IMR-90 (cell line): ENCODE measurements at regions not wholly inside any gene's neighbourhood (a gene's known extent, or its start where the extent isn't known, plus 50 kb on each side); places are given as distances from the start of the nearest gene placed in this dataset.
A peak's percentile ranks its signal among the peaks of the same experiment; 100 is the strongest.

Experiments used
- ATAC-seq: fragments of 200-7000 bp; cut with Tn5 transposase; 2 replicates; pipeline ENCODE4 v1.9.1; 2020; ENCODE audit warnings: low read depth, mild to moderate bottlenecking, moderate library complexity
- BruUV-seq: library from RNA; stranded (reverse); fragments of 400-500 nt; replicated peaks from 2 replicates; lab custom pipeline; 2021; lab: Mats Ljungman, UMichigan
- CTCF ChIA-PET: fragments of 300-600 bp; formaldehyde crosslinking; extraction: SDS; loops from one replicate; lab custom pipeline; 2021; ENCODE audit warnings: antibody characterized with exemption; lab: Yijun Ruan, JAX
- POLR2A ChIA-PET: fragments of 300-600 bp; sonication (Branson Sonifier 250); formaldehyde crosslinking; loops from one replicate; lab custom pipeline; 2022; ENCODE audit warnings: antibody characterized with exemption; ENCODE audit not compliant: unreplicated experiment; lab: Charles Lee
- DNase-seq: peaks from one replicate; pipeline ENCODE4 v3.0.0; 2013
- H2AFZ ChIP-seq: replicated peaks from 2 replicates; pipeline ENCODE3; 2013; ENCODE audit warnings: low read length, mild to moderate bottlenecking; ENCODE audit not compliant: poor library complexity
- H2AK5ac ChIP-seq: 2 replicates; pipeline ENCODE4 v1.6.1; 2013; ENCODE audit warnings: low read depth, low read length, inconsistent platforms
- H2AK9ac ChIP-seq: replicated peaks from 2 replicates; pipeline ENCODE3; 2013; ENCODE audit warnings: mild to moderate bottlenecking, low read depth, low read length, moderate library complexity; ENCODE audit not compliant: poor library complexity
- H2BK120ac ChIP-seq: 2 replicates; pipeline ENCODE4 v1.6.1; 2013; ENCODE audit warnings: low read depth, low read length, inconsistent platforms
- H2BK15ac ChIP-seq: 3 replicates; pipeline ENCODE4 v1.6.1; 2013; ENCODE audit warnings: low read depth, low read length, inconsistent platforms
- H2BK20ac ChIP-seq: 2 replicates; pipeline ENCODE4 v1.6.1; 2013; ENCODE audit warnings: low read depth, mild to moderate bottlenecking, inconsistent platforms, low read length, moderate library complexity
- H2BK5ac ChIP-seq: 2 replicates; pipeline ENCODE4 v1.6.1; 2013; ENCODE audit warnings: mild to moderate bottlenecking, low read depth, low read length, inconsistent platforms; ENCODE audit not compliant: poor library complexity, severe bottlenecking
- H3K14ac ChIP-seq: replicated peaks from 2 replicates; pipeline ENCODE4 v1.6.1; 2013; ENCODE audit warnings: low read depth, low read length, inconsistent platforms
- H3K18ac ChIP-seq: 2 replicates; pipeline ENCODE4 v1.6.1; 2013; ENCODE audit warnings: low read depth, low read length, control low read depth
- H3K23ac ChIP-seq: 2 replicates; pipeline ENCODE4 v1.6.1; 2013; ENCODE audit warnings: low read depth, low read length, inconsistent platforms
- H3K27ac ChIP-seq: 2 replicates; pipeline ENCODE4 v1.5.1; 2013; ENCODE audit warnings: mild to moderate bottlenecking, control low read depth, low read length; ENCODE audit not compliant: insufficient read depth
- H3K27me3 ChIP-seq: 2 replicates; pipeline ENCODE4 v1.6.1; 2013; ENCODE audit warnings: low read length; ENCODE audit not compliant: control insufficient read depth, insufficient read depth
- H3K36me3 ChIP-seq: 2 replicates; pipeline ENCODE4 v1.6.1; 2013; ENCODE audit warnings: low read length, mixed read lengths; ENCODE audit not compliant: control insufficient read depth, insufficient read depth
- H3K4ac ChIP-seq: 2 replicates; pipeline ENCODE4 v1.6.1; 2013; ENCODE audit warnings: low read depth, low read length, inconsistent platforms
- H3K4me1 ChIP-seq: 2 replicates; pipeline ENCODE4 v1.6.1; 2013; ENCODE audit warnings: low read length, mixed read lengths; ENCODE audit not compliant: control insufficient read depth, insufficient read depth
- H3K4me2 ChIP-seq: 2 replicates; pipeline ENCODE4 v1.6.1; 2013; ENCODE audit warnings: low read depth, mild to moderate bottlenecking, control low read depth, low read length, moderate library complexity
- H3K4me3 ChIP-seq: 2 replicates; pipeline ENCODE4 v1.5.1; 2013; ENCODE audit warnings: low read depth, mild to moderate bottlenecking, control low read depth, low read length, moderate library complexity; ENCODE audit not compliant: insufficient read depth
- H3K56ac ChIP-seq: 2 replicates; pipeline ENCODE4 v1.6.1; 2013; ENCODE audit warnings: low read length, inconsistent platforms; ENCODE audit not compliant: insufficient read depth; ENCODE audit errors: extremely low read depth
- H3K79me1 ChIP-seq, 2 experiments: 2 replicates each; pipeline ENCODE4 v1.6.1; 2013; ENCODE audit warnings: low read length in 2 of 2, inconsistent platforms in 1 of 2, low read depth in 1 of 2
- H3K9ac ChIP-seq: 2 replicates; pipeline ENCODE4 v1.6.1; 2013; ENCODE audit warnings: low read depth, low read length, control low read depth
- H3K9me1 ChIP-seq: 2 replicates; pipeline ENCODE4 v1.6.1; 2013; ENCODE audit warnings: low read length, inconsistent platforms; ENCODE audit not compliant: insufficient read depth
- H3K9me3 ChIP-seq: 2 replicates; pipeline ENCODE4 v1.6.1; 2013; ENCODE audit warnings: low read length; ENCODE audit not compliant: control insufficient read depth, insufficient read depth
- H4K20me1 ChIP-seq: 2 replicates; pipeline ENCODE4 v1.6.1; 2013; ENCODE audit warnings: low read length, inconsistent platforms; ENCODE audit not compliant: insufficient read depth
- H4K5ac ChIP-seq: 2 replicates; pipeline ENCODE4 v1.6.1; 2013; ENCODE audit warnings: mild to moderate bottlenecking, low read depth, low read length, control low read depth
- H4K8ac ChIP-seq, 2 experiments: 2 replicates each; pipeline ENCODE4 v1.6.1; 2013; ENCODE audit warnings: low read depth in 2 of 2, low read length in 2 of 2, control low read depth in 1 of 2, inconsistent platforms in 1 of 2
- H4K91ac ChIP-seq: 2 replicates; pipeline ENCODE4 v1.6.1; 2013; ENCODE audit warnings: low read depth, low read length, inconsistent platforms; ENCODE audit not compliant: insufficient read depth
- CEBPB ChIP-seq: IDR thresholded peaks from 2 replicates; pipeline ENCODE4 v1.6.1; 2012; ENCODE audit warnings: low read depth, low read length, improper control_type of control experiment
- FOS ChIP-seq: fragments of 150-350 bp; IDR thresholded peaks from 2 replicates; pipeline ENCODE4 v1.6.1; 2016; ENCODE audit warnings: low read depth, low read length
- MAFK ChIP-seq: IDR thresholded peaks from 2 replicates; pipeline ENCODE4 v1.6.1; 2012; ENCODE audit warnings: low read depth, low read length, improper control_type of control experiment
- MXI1 ChIP-seq: IDR thresholded peaks from 2 replicates; pipeline ENCODE4 v1.6.1; 2012; ENCODE audit warnings: low read depth, mild to moderate bottlenecking, low read length, moderate library complexity, borderline replicate concordance
- POLR2A ChIP-seq: IDR thresholded peaks from 2 replicates; pipeline ENCODE4 v1.6.1; 2012; ENCODE audit warnings: mild to moderate bottlenecking, low read depth, low read length
- RAD21 ChIP-seq: IDR thresholded peaks from 2 replicates; pipeline ENCODE4 v1.6.1; 2012; ENCODE audit warnings: low read length, improper control_type of control experiment
- WGBS, 2 experiments: methylation state at CpG; one replicate each; pipeline versions ENCODE4 v1.1.5 to v1.1.7; 2013; ENCODE audit warnings: missing lambda C conversion rate in 2 of 2; ENCODE audit not compliant: insufficient read length in 1 of 2; ENCODE audit errors: extremely low coverage in 2 of 2; 5-methylcytosine and 5-hydroxymethylcytosine counted together
- dilution Hi-C: fragments of 300-500 bp; cut with HindIII; formaldehyde crosslinking; loops from one replicate; pipeline ENCODE4 v1.14.3; 2018; ENCODE audit warnings: low sequenced_read_pairs; ENCODE audit not compliant: unreplicated experiment
- in situ Hi-C: fragments of 300-500 bp; cut with MboI; formaldehyde crosslinking; loops from 3 replicates; pipeline ENCODE4 v1.14.3; 2019; ENCODE audit warnings: low sequenced_read_pairs, inconsistent platforms, mixed read lengths
- intact Hi-C: fragments of 100-400 bp; cut with micrococcal nuclease; formaldehyde crosslinking; loops from 2 replicates; pipeline ENCODE4 v1.10.0; 2022

GRCh38 chr1:58249737-58250586, 296.6 kb downstream of the OMA1 start:
- Histone ChIP-seq H3K4ac (no peak overlapping the region), H3K9me1 (no peaks in the 10 kb centered on the region), H3K27me3 (peaks cover 27% of the 10 kb centered on the region), H3K23ac (no peak overlapping the region), H4K20me1 (no peaks in the 10 kb centered on the region), H2BK20ac (no peak overlapping the region), H4K91ac (no peak overlapping the region), H3K9me3 (no peaks in the 10 kb centered on the region), H2BK15ac (no peak overlapping the region), H3K4me1 (no peaks in the 10 kb centered on the region), H2AK5ac (no peak overlapping the region), H3K79me1 (no peaks in the 10 kb centered on the region), H2AK9ac (no peak overlapping the region), H2BK5ac (no peak overlapping the region), H3K36me3 (no peaks in the 10 kb centered on the region), H2BK120ac (no peak overlapping the region), H3K4me2 (peak overlapping the region; percentile 36), H3K9ac (no peak overlapping the region), H3K56ac (no peak overlapping the region), H3K4me3 (no peak overlapping the region), H4K5ac (no peak overlapping the region), H3K27ac (no peak overlapping the region), H4K8ac (no peak overlapping the region), H2AFZ (peak overlapping the region; percentile 75), H3K14ac (no peak overlapping the region), H3K18ac (no peak overlapping the region)
- intact Hi-C loops, result no loop called here
- ATAC-seq, result peak; percentile 75
- no TSS peak for BruUV-seq
- TF ChIP-seq MAFK (no peak), MXI1 (no peak), RAD21 (no peak), CEBPB (no peak), POLR2A (no peak), FOS (no peak)
- POLR2A ChIA-PET, result no interaction called here
- in situ Hi-C loops, result no loop called here
- DNase-seq, result peak; percentile 11
- WGBS, 2 experiments, result 1% methylated on average over 49 of the region's 81 CpGs; no CpG with 5 or more reads in 1 of the 2 experiments
- CTCF ChIA-PET, result no interaction called here
- dilution Hi-C loops, result no loop called here
